A549 (cell line): ENCODE measurements at regions not wholly inside any gene's neighbourhood (a gene's known extent, or its start where the extent isn't known, plus 50 kb on each side); places are given as distances from the start of the nearest gene placed in this dataset.

ENCODE experiments used
- ATAC-seq, 2 experiments: fragments of 200-7000 bp in 1 of 2; fragments of >200 bp in 1 of 2; cut with Nextera tagmentation in 1 of 2; cut with Tn5 transposase in 1 of 2; 3 replicates each; pipeline versions ENCODE4 v1.8.0 to v1.9.1; 2018 to 2020; ENCODE audit warnings: mild to moderate bottlenecking in 1 of 2, moderate library complexity in 1 of 2
- CTCF ChIA-PET: fragments of 300-600 bp; sonication (Branson Sonifier 250); formaldehyde crosslinking; extraction: SDS; loops from one replicate; lab custom pipeline; 2021; ENCODE audit warnings: antibody characterized with exemption, inconsistent platforms; lab: Yijun Ruan, JAX
- POLR2A ChIA-PET: fragments of 350-600 bp; formaldehyde crosslinking; extraction: SDS; loops from one replicate; lab custom pipeline; 2021; ENCODE audit warnings: antibody characterized with exemption, inconsistent platforms; lab: Yijun Ruan, JAX
- DNase-seq, 2 experiments: peaks; one replicate each; pipeline versions ENCODE4 v3.0.0 to v3.0.0-alpha.2; 2011 to 2016; ENCODE audit warnings: low read depth in 1 of 2, low spot score in 1 of 2
- FAIRE-seq: peaks from 2 replicates; lab custom pipeline; 2011; peaks lifted over from hg19 to GRCh38; lab: Jason Lieb, UNC
- H3K27ac ChIP-seq, 2 experiments: fragments of >200 bp; sonication (Bioruptor Twin); formaldehyde crosslinking; 3 replicates each; pipeline ENCODE4 v1.5.1; 2016 to 2017
- H3K4me1 ChIP-seq: fragments of >200 bp; sonication (Bioruptor Twin); formaldehyde crosslinking; 3 replicates; pipeline ENCODE4 v1.6.1; 2016
- H3K4me2 ChIP-seq: fragments of >200 bp; sonication (Bioruptor Twin); formaldehyde crosslinking; 3 replicates; pipeline ENCODE4 v1.6.1; 2016
- H3K4me3 ChIP-seq: fragments of >200 bp; sonication (Bioruptor Twin); formaldehyde crosslinking; 3 replicates; pipeline ENCODE4 v1.5.1; 2016
- H3K9me3 ChIP-seq: fragments of >200 bp; sonication (Bioruptor Twin); formaldehyde crosslinking; 3 replicates; pipeline ENCODE4 v1.6.1; 2016
- BCL3 ChIP-seq: fragments of >200 bp; sonication (Bioruptor Twin); formaldehyde crosslinking; IDR thresholded peaks from 3 replicates; pipeline ENCODE4 v1.6.1; 2016
- CBX2 ChIP-seq: fragments of 200-600 bp; sonication (generic); IDR thresholded peaks from 2 replicates; pipeline ENCODE4 v1.6.1; 2016; ENCODE audit warnings: low read depth, mild to moderate bottlenecking, borderline replicate concordance
- CBX8 ChIP-seq: fragments of 200-600 bp; sonication (generic); IDR thresholded peaks from 2 replicates; pipeline ENCODE4 v1.6.1; 2016
- CHD2 ChIP-seq: fragments of 150-350 bp; IDR thresholded peaks from 2 replicates; pipeline ENCODE4 v1.6.1; 2014; ENCODE audit warnings: low read length; ENCODE audit not compliant: partially characterized antibody
- EHMT2 ChIP-seq: fragments of 200-600 bp; sonication (generic); IDR thresholded peaks from 2 replicates; pipeline ENCODE4 v1.6.1; 2016; ENCODE audit warnings: antibody characterized with exemption, low read depth, mild to moderate bottlenecking, moderate library complexity
- FOSB ChIP-seq: fragments of 250-450 bp; sonication (Bioruptor Pico); IDR thresholded peaks from 2 replicates; pipeline ENCODE4 v1.5.0; 2020; ENCODE audit warnings: mild to moderate bottlenecking, moderate library complexity
- GATA3 ChIP-seq: IDR thresholded peaks from 2 replicates; pipeline ENCODE4 v1.6.1; 2012; ENCODE audit warnings: borderline replicate concordance
- HOXB13 ChIP-seq: fragments of 250-450 bp; sonication (Bioruptor Pico); IDR thresholded peaks from 2 replicates; pipeline ENCODE4 v1.5.0; 2020; ENCODE audit warnings: low read depth, mild to moderate bottlenecking, moderate library complexity
- JUN ChIP-seq, 2 experiments: fragments of >200 bp; sonication (Bioruptor Twin); formaldehyde crosslinking; IDR thresholded peaks; 2 replicates in 1 of 2; 3 replicates in 1 of 2; pipeline ENCODE4 v1.6.1; 2016 to 2017
- KDM1A ChIP-seq: fragments of 200-600 bp; sonication (generic); IDR thresholded peaks from 2 replicates; pipeline ENCODE4 v1.6.1; 2016; ENCODE audit warnings: low read depth, mild to moderate bottlenecking
- MAZ ChIP-seq: fragments of 150-350 bp; IDR thresholded peaks from 2 replicates; pipeline ENCODE4 v1.6.1; 2014; ENCODE audit warnings: antibody characterized with exemption, low read depth, low read length, borderline replicate concordance
- MYC ChIP-seq: IDR thresholded peaks from 2 replicates; pipeline ENCODE4 v1.6.1; 2012; ENCODE audit warnings: mild to moderate bottlenecking, inconsistent platforms, low read length, improper control_type of control experiment, borderline replicate concordance
- PBX3 ChIP-seq: IDR thresholded peaks from 2 replicates; pipeline ENCODE4 v1.6.1; 2012
- POLR2AphosphoS2 ChIP-seq: conservative IDR thresholded peaks from 2 replicates; pipeline ENCODE4 v1.6.1; 2012; ENCODE audit warnings: low read length, improper control_type of control experiment, inconsistent platforms
- RAD21 ChIP-seq, 2 experiments: fragments of >200 bp in 1 of 2; sonication (Bioruptor Twin) in 1 of 2; formaldehyde crosslinking in 1 of 2; IDR thresholded peaks in 1 of 2; conservative IDR thresholded peaks in 1 of 2; 2 replicates in 1 of 2; 3 replicates in 1 of 2; pipeline ENCODE4 v1.6.1; 2012 to 2018; ENCODE audit warnings: inconsistent platforms in 1 of 2
- RNF2 ChIP-seq: fragments of 200-600 bp; sonication (generic); IDR thresholded peaks from 2 replicates; pipeline ENCODE4 v1.6.1; 2016; ENCODE audit warnings: low read depth, mild to moderate bottlenecking, antibody characterized with exemption, moderate library complexity, borderline replicate concordance
- SREBF2 ChIP-seq: fragments of 450-650 bp; IDR thresholded peaks from 2 replicates; pipeline ENCODE4 v1.6.1; 2014; ENCODE audit warnings: mild to moderate bottlenecking, moderate library complexity
- USF2 ChIP-seq: fragments of 450-650 bp; IDR thresholded peaks from 2 replicates; pipeline ENCODE4 v1.6.1; 2014; ENCODE audit warnings: antibody characterized with exemption
- ZSCAN20 ChIP-seq: fragments of 250-450 bp; sonication (Bioruptor Pico); IDR thresholded peaks from 2 replicates; pipeline ENCODE4 v1.8.0; 2022; ENCODE audit warnings: mild to moderate bottlenecking, moderate library complexity
- WGBS: methylation state at CpG from one replicate; pipeline ENCODE4 v1.1.6; 2017; ENCODE audit errors: missing lambda C conversion rate; 5-methylcytosine and 5-hydroxymethylcytosine counted together
- TF ChIP-seq, protein P1 (sequence below): fragments of 150-350 bp; IDR thresholded peaks from 2 replicates; pipeline ENCODE4 v1.6.1; 2014; ENCODE audit warnings: low read depth, mild to moderate bottlenecking, low read length
- TF ChIP-seq, protein P2 (sequence below): IDR thresholded peaks from 2 replicates; pipeline ENCODE4 v1.6.1; 2012

DNA sequence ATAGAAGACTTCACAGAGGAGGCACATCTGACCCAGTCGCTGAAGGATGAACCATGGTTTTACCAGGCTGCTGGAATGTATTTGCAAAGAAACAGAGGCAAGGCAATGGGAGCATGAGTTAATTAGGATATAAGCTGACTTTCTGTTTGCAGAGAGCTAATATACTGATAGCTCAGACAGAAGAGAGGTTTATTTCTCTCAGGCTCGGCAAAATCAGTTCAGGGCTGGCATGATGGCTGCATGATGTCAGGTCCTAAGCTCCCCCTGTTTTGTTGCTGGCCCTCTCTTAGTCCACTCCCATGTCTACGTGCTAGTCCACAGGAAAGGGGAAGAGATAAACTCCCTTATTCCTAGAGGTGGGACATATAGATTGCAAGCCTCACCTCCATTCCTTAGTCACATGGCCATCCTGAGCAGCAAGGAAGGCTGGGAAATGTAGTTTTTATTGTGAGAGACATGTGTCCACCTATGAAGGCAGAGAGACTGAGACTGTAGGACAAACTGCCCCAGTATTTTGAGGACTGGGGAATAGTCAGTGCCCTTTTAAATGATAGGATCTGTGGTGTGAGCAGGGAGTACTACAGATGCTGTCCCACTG lies 224.5 kb downstream of the VRK1 start:
- no peaks in the 10 kb centered on the region for H3K9me3 ChIP-seq
- WGBS = 13% methylated on average over 3 of the region's 3 CpGs
- ChIA-PET CTCF (interaction anchor here (0.7 kb wide), 1 partner anchor 1885 kb away, joined by 4 read pairs; no protein-coding TSS in a partner anchor), POLR2A (no interaction called here)
- TF ChIP-seq USF2 = peak; percentile 66
- TF ChIP-seq, protein P1, sequence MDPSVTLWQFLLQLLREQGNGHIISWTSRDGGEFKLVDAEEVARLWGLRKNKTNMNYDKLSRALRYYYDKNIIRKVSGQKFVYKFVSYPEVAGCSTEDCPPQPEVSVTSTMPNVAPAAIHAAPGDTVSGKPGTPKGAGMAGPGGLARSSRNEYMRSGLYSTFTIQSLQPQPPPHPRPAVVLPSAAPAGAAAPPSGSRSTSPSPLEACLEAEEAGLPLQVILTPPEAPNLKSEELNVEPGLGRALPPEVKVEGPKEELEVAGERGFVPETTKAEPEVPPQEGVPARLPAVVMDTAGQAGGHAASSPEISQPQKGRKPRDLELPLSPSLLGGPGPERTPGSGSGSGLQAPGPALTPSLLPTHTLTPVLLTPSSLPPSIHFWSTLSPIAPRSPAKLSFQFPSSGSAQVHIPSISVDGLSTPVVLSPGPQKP = no peak
- peak; percentile 33 to 34 for DNase-seq
- peak; percentile 82 to 94 for ATAC-seq
- no peak overlapping the region for H3K27ac ChIP-seq
- H3K4me2 ChIP-seq = peak overlapping the region; percentile 47; the same call in 2 of the 3 replicates
- no peaks in the 10 kb centered on the region for H3K4me1 ChIP-seq
- H3K4me3 ChIP-seq = no peak overlapping the region
- FAIRE-seq = no peak

- no peak for TF ChIP-seq JUN (IDR thresholded peaks at IDR 0.05)
- TF ChIP-seq FOSB = no peak
- TF ChIP-seq PBX3 = no peak
- no peak for TF ChIP-seq CBX8
- no peak for TF ChIP-seq HOXB13 (CRISPR knock-in tag)
- no peak for TF ChIP-seq EHMT2
- no peak for TF ChIP-seq RNF2
- no peak for TF ChIP-seq MAZ
- TF ChIP-seq GATA3 = no peak
- no peak for TF ChIP-seq POLR2AphosphoS2
- TF ChIP-seq, protein P2, sequence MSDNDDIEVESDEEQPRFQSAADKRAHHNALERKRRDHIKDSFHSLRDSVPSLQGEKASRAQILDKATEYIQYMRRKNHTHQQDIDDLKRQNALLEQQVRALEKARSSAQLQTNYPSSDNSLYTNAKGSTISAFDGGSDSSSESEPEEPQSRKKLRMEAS = no peak
- no peak for TF ChIP-seq MYC
- no peak for TF ChIP-seq KDM1A
- no peak for TF ChIP-seq ZSCAN20 (CRISPR knock-in tag)
- TF ChIP-seq SREBF2 = no peak
- POLR2A ChIA-PET = no interaction called here
- H3K9me3 ChIP-seq = no peaks in the 10 kb centered on the region
- no peak overlapping the region for H3K4me2 ChIP-seq
- H3K27ac ChIP-seq = no peak overlapping the region
- no peaks in the 10 kb centered on the region for H3K4me1 ChIP-seq
- CTCF ChIA-PET = no interaction called here
- DNase-seq (no peak), FAIRE-seq (no peak), ATAC-seq (no peak)
- 23% methylated on average over 3 of the region's 3 CpGs for WGBS
- no peak overlapping the region for H3K4me3 ChIP-seq
Measured at GRCh38 chr14:97022741-97023140, 225.6 kb downstream of the VRK1 start.

DNA sequence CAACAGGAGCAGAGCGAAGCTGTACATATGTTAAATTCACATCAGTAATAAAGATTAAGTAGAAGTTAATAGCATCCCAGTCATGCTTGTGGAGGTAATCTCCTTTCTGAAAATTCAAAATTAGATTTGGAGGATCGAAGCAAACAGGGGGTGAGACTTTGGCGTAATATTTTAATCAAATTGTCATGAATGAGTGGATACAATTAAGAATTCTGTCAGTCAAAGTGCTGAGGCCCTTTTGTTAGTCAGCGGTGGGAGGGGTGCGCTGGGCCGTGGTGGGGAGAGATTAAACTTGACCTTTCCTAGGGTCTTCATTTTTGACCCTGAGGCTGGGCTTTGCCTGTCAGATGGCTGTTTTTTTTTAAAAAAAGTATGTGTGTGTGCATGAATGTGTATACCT lies 226.7 kb downstream of the VRK1 start:
- CTCF ChIA-PET = no interaction called here
- POLR2A ChIA-PET = no interaction called here
- Histone ChIP-seq H3K4me1 (no peaks in the 10 kb centered on the region), H3K27ac (no peak overlapping the region), H3K4me3 (no peak overlapping the region), H3K9me3 (no peaks in the 10 kb centered on the region), H3K4me2 (no peak overlapping the region)
- 54% methylated on average over 6 of the region's 6 CpGs for WGBS
- DNase-seq = no peak
- ATAC-seq = no peak
- no peak for TF ChIP-seq CBX8
- TF ChIP-seq PBX3 = no peak
- no peak for TF ChIP-seq CBX2
- TF ChIP-seq CHD2 = no peak
- TF ChIP-seq MAZ = no peak
- no peak for TF ChIP-seq BCL3
- no peak for TF ChIP-seq JUN (IDR thresholded peaks at IDR 0.05)
- TF ChIP-seq RAD21 (conservative IDR thresholded peaks at IDR 0.05 in 1 of 2, IDR thresholded peaks at IDR 0.05 in 1 of 2) = no peak
- FAIRE-seq = no peak
